ENCODE measurements at regions not wholly inside any gene's neighbourhood (a gene's known extent, or its start where the extent isn't known, plus 50 kb on each side); places are given as distances from the start of the nearest gene placed in this dataset.

DNA sequence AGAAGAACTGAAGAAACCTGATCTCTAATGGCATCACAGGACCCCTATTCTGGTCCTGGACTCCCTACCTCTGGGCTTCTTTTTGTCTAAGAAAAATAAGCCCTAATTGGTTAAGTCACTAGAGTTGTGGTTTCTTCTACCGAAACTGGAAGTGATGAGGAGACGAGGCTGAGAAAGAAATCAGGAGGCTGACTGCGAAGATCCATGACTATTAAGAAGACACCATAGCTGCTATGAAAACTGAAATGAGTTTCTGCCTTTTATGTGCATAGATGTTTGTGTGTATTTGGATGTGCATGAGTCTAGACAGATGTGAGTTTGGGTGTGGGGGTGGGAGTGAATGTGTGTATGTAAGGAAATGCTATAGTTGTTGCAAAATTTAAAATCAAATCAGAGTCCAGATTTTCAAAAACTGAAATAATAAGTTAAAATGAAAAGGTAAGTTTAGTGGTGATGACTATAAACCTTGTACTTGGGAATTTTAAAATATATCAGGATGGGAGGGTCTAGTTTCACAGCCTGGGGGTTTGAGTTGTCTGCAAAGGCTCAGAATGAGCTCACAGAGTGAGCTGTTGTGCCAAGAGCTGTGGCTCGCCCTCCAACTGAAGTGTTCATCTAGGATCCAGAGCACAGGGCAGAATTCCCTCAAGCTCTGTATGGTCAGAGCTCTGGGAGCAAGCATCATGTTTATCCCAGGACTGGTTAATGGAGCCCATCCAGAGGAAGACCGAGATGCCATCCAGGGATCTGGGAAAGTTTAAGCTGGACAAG lies 94.9 kb downstream of the VCPKMT start:
- intact Hi-C loops (cut with DNase I): no loop called here
- DNase-seq: no peak
- no peak for TF ChIP-seq POLR2A (IDR thresholded peaks at IDR 0.05)
- TF ChIP-seq, protein P1, sequence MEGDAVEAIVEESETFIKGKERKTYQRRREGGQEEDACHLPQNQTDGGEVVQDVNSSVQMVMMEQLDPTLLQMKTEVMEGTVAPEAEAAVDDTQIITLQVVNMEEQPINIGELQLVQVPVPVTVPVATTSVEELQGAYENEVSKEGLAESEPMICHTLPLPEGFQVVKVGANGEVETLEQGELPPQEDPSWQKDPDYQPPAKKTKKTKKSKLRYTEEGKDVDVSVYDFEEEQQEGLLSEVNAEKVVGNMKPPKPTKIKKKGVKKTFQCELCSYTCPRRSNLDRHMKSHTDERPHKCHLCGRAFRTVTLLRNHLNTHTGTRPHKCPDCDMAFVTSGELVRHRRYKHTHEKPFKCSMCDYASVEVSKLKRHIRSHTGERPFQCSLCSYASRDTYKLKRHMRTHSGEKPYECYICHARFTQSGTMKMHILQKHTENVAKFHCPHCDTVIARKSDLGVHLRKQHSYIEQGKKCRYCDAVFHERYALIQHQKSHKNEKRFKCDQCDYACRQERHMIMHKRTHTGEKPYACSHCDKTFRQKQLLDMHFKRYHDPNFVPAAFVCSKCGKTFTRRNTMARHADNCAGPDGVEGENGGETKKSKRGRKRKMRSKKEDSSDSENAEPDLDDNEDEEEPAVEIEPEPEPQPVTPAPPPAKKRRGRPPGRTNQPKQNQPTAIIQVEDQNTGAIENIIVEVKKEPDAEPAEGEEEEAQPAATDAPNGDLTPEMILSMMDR (IDR thresholded peaks at IDR 0.05): no peak
- no peak overlapping the region for H3K4me3 ChIP-seq (replicated peaks in 1 of 3)
- H3K27ac ChIP-seq: no peak overlapping the region
- 84 to 91% methylated on average over 5 of the region's 5 CpGs for WGBS, 2 donors
- H3K9me3 ChIP-seq: no peaks in the 10 kb centered on the region
- H3K36me3 ChIP-seq: no peaks in the 10 kb centered on the region
- peaks cover 0 to 12% of the 10 kb centered on the region in 2 donors for H3K4me1 ChIP-seq
- no peaks in the 10 kb centered on the region for H3K27me3 ChIP-seq

- intact Hi-C loops (cut with DNase I): no loop called here
- Histone ChIP-seq H3K4me3 (replicated peaks in 1 of 3) (no peak overlapping the region), H3K27ac (no peak overlapping the region), H3K4me1 (peaks cover 0 to 12% of the 10 kb centered on the region in 2 donors), H3K9me3 (no peaks in the 10 kb centered on the region), H3K36me3 (no peaks in the 10 kb centered on the region), H3K27me3 (no peaks in the 10 kb centered on the region)
- TF ChIP-seq, protein P1 (IDR thresholded peaks at IDR 0.05): no peak
- no peak for TF ChIP-seq POLR2A (IDR thresholded peaks at IDR 0.05)
- WGBS, 2 donors: 98 to 100% methylated on average over 3 of the region's 3 CpGs
- no peak for DNase-seq
Measured at GRCh38 chr14:50022661-50023060, 93.7 kb downstream of the VCPKMT start.

GRCh38 chr14:50023671-50024490 lies 92.5 kb downstream of the VCPKMT start:
- Histone ChIP-seq H3K4me3 (replicated peaks in 1 of 3) (no peak overlapping the region), H3K27ac (no peak overlapping the region), H3K9me3 (no peaks in the 10 kb centered on the region), H3K36me3 (no peaks in the 10 kb centered on the region), H3K27me3 (no peaks in the 10 kb centered on the region), H3K4me1 (peaks cover 0 to 2% of the 10 kb centered on the region in 2 donors)
- intact Hi-C loops (cut with DNase I): no loop called here
- TF ChIP-seq POLR2A (IDR thresholded peaks at IDR 0.05): no peak
- TF ChIP-seq, protein P1 (IDR thresholded peaks at IDR 0.05): no peak
- 70 to 77% methylated on average over 8 of the region's 8 CpGs for WGBS, 2 donors
- DNase-seq: no peak

GRCh38 chr14:50025073-50025472 lies 91.3 kb downstream of the VCPKMT start:
- Histone ChIP-seq H3K4me1 (no peaks in the 10 kb centered on the region), H3K27ac (no peak overlapping the region), H3K27me3 (no peaks in the 10 kb centered on the region), H3K9me3 (no peaks in the 10 kb centered on the region), H3K4me3 (replicated peaks in 1 of 3) (no peak overlapping the region), H3K36me3 (no peaks in the 10 kb centered on the region)
- no peak for TF ChIP-seq POLR2A (IDR thresholded peaks at IDR 0.05)
- TF ChIP-seq, protein P1 (IDR thresholded peaks at IDR 0.05): no peak
- no peak for DNase-seq
- intact Hi-C loops (cut with DNase I): no loop called here
- 75 to 77% methylated on average over 3 of the region's 3 CpGs for WGBS, 2 donors

DNA sequence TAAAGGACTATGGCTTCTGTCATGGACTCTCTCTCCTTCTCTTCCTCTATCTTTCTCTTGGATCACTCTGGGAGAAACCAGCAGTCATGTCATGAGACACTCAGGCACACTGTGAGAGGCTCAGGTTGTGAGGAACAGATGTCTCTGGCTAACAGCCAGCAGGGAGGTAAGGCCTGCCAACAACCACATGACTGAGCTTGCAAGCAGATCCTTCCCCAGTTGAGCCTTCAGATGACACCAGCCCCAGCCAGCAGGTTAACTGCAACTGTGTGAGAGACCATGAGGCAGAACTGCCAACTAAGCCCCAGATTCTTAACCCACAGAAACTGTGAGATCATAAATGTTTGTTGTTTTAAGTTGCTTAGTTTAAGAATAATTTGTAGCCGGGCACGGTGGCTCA lies 90.6 kb downstream of the VCPKMT start:
- Histone ChIP-seq H3K9me3 (no peaks in the 10 kb centered on the region), H3K27me3 (no peaks in the 10 kb centered on the region), H3K27ac (no peak overlapping the region), H3K4me3 (replicated peaks in 1 of 3) (no peak overlapping the region), H3K36me3 (no peaks in the 10 kb centered on the region), H3K4me1 (no peaks in the 10 kb centered on the region)
- DNase-seq: no peak
- TF ChIP-seq, protein P1 (IDR thresholded peaks at IDR 0.05): no peak
- TF ChIP-seq POLR2A (IDR thresholded peaks at IDR 0.05): no peak
- 86 to 100% methylated on average over 2 of the region's 2 CpGs for WGBS, 2 donors
- intact Hi-C loops (cut with DNase I): no loop called here
